ENCODE measurements at regions not wholly inside any gene's neighbourhood (a gene's known extent, or its start where the extent isn't known, plus 50 kb on each side); places are given as distances from the start of the nearest gene placed in this dataset.

GRCh38 chr12:116411977-116412376 lies 134.5 kb upstream of the MED13L start:
- CTCF ChIA-PET: no interaction called here
- H3K9me3 ChIP-seq (ENCODE audit: control insufficient read depth, insufficient read depth, low read depth, low read length): no peaks in the 10 kb centered on the region
- no peak for TF ChIP-seq TRIM28 (IDR thresholded peaks at IDR 0.05; ENCODE audit: borderline replicate concordance, low read length)
- TF ChIP-seq, protein P1, sequence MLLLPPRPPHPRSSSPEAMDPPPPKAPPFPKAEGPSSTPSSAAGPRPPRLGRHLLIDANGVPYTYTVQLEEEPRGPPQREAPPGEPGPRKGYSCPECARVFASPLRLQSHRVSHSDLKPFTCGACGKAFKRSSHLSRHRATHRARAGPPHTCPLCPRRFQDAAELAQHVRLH (tag by site-specific recombination; IDR thresholded peaks at IDR 0.05): no peak
- TF ChIP-seq ZNF600 (tag by site-specific recombination; IDR thresholded peaks at IDR 0.05): no peak
- no peak for TF ChIP-seq ZNF529 (tag by site-specific recombination; IDR thresholded peaks at IDR 0.05; ENCODE audit: insufficient replicate concordance)
- no peak for TF ChIP-seq ZNF544 (tag by site-specific recombination; IDR thresholded peaks at IDR 0.05)
- no peak for TF ChIP-seq ZNF621 (tag by site-specific recombination; IDR thresholded peaks at IDR 0.05)
- TF ChIP-seq, protein P2, sequence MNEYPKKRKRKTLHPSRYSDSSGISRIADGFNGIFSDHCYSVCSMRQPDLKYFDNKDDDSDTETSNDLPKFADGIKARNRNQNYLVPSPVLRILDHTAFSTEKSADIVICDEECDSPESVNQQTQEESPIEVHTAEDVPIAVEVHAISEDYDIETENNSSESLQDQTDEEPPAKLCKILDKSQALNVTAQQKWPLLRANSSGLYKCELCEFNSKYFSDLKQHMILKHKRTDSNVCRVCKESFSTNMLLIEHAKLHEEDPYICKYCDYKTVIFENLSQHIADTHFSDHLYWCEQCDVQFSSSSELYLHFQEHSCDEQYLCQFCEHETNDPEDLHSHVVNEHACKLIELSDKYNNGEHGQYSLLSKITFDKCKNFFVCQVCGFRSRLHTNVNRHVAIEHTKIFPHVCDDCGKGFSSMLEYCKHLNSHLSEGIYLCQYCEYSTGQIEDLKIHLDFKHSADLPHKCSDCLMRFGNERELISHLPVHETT (tag by site-specific recombination; IDR thresholded peaks at IDR 0.05): no peak
- TF ChIP-seq ZNF335 (tag by site-specific recombination; conservative IDR thresholded peaks at IDR 0.05): no peak
- no peak for TF ChIP-seq ZNF248 (tag by site-specific recombination; IDR thresholded peaks at IDR 0.05)
- H3K4me3 ChIP-seq (ENCODE audit: low read depth, low read length): no peak overlapping the region
- no peaks in the 10 kb centered on the region for H3K36me3 ChIP-seq (ENCODE audit: control insufficient read depth in 2 of 2, insufficient read depth in 1 of 2, low read length in 2 of 2)
- H3K4me1 ChIP-seq (ENCODE audit: control insufficient read depth, insufficient read depth, low read length): no peaks in the 10 kb centered on the region
- no peak overlapping the region for H3K27ac ChIP-seq (ENCODE audit: extremely low read depth, low read depth, low read length)
- POLR2A ChIA-PET: interaction anchor here (0.6 kb wide), 1 partner anchor 135 kb away, joined by 3 read pairs; the partner anchor contains the start of gene MED13L

DNA sequence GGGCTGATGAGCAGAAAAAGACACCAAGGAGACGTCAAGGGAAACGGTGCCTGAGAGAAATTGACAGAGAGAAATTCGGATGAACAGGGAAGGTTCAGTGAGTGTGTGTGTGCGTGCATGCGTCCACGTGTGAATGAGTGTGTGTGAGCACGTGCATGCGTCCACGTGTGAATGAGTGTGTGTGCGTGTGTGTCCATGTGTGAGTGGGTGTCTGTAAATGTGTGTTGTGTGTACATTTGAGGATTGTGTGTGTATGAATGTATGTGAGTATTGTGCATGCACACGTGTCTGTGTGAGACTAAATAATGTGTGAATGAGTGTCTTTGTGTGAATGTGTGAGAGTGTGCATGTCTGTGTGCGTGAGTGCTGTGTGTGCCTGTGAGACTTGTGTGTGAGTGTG lies 137.4 kb upstream of the MED13L start:
- no peaks in the 10 kb centered on the region for H3K4me1 ChIP-seq (ENCODE audit: control insufficient read depth, insufficient read depth, low read length)
- H3K36me3 ChIP-seq (ENCODE audit: control insufficient read depth in 2 of 2, insufficient read depth in 1 of 2, low read length in 2 of 2): no peaks in the 10 kb centered on the region
- ChIA-PET POLR2A (no interaction called here), CTCF (no interaction called here)
- H3K9me3 ChIP-seq (ENCODE audit: control insufficient read depth, insufficient read depth, low read depth, low read length): no peaks in the 10 kb centered on the region
- no peak overlapping the region for H3K4me3 ChIP-seq (ENCODE audit: low read depth, low read length)
- no peak overlapping the region for H3K27ac ChIP-seq (ENCODE audit: extremely low read depth, low read depth, low read length)
- TF ChIP-seq, protein P3, sequence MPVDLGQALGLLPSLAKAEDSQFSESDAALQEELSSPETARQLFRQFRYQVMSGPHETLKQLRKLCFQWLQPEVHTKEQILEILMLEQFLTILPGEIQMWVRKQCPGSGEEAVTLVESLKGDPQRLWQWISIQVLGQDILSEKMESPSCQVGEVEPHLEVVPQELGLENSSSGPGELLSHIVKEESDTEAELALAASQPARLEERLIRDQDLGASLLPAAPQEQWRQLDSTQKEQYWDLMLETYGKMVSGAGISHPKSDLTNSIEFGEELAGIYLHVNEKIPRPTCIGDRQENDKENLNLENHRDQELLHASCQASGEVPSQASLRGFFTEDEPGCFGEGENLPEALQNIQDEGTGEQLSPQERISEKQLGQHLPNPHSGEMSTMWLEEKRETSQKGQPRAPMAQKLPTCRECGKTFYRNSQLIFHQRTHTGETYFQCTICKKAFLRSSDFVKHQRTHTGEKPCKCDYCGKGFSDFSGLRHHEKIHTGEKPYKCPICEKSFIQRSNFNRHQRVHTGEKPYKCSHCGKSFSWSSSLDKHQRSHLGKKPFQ (tag by site-specific recombination; IDR thresholded peaks at IDR 0.05): peak; percentile 58; the same call in 1 of the 2 replicates
- TF ChIP-seq ZSCAN23 (tag by site-specific recombination; IDR thresholded peaks at IDR 0.05): no peak
- TF ChIP-seq ZNF843 (tag by site-specific recombination; IDR thresholded peaks at IDR 0.05): no peak
- no peak for TF ChIP-seq ZNF394 (tag by site-specific recombination; IDR thresholded peaks at IDR 0.05; ENCODE audit: borderline replicate concordance)
- TF ChIP-seq ZNF184 (tag by site-specific recombination; IDR thresholded peaks at IDR 0.05): no peak
- TF ChIP-seq ZNF621 (tag by site-specific recombination; IDR thresholded peaks at IDR 0.05): no peak
- no peak for TF ChIP-seq ZBTB11 (tag by site-specific recombination; conservative IDR thresholded peaks at IDR 0.05; ENCODE audit: low read depth)
- TF ChIP-seq, protein P4, sequence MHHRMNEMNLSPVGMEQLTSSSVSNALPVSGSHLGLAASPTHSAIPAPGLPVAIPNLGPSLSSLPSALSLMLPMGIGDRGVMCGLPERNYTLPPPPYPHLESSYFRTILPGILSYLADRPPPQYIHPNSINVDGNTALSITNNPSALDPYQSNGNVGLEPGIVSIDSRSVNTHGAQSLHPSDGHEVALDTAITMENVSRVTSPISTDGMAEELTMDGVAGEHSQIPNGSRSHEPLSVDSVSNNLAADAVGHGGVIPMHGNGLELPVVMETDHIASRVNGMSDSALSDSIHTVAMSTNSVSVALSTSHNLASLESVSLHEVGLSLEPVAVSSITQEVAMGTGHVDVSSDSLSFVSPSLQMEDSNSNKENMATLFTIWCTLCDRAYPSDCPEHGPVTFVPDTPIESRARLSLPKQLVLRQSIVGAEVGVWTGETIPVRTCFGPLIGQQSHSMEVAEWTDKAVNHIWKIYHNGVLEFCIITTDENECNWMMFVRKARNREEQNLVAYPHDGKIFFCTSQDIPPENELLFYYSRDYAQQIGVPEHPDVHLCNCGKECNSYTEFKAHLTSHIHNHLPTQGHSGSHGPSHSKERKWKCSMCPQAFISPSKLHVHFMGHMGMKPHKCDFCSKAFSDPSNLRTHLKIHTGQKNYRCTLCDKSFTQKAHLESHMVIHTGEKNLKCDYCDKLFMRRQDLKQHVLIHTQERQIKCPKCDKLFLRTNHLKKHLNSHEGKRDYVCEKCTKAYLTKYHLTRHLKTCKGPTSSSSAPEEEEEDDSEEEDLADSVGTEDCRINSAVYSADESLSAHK (tag by site-specific recombination; IDR thresholded peaks at IDR 0.05): no peak
- TF ChIP-seq, protein P5, sequence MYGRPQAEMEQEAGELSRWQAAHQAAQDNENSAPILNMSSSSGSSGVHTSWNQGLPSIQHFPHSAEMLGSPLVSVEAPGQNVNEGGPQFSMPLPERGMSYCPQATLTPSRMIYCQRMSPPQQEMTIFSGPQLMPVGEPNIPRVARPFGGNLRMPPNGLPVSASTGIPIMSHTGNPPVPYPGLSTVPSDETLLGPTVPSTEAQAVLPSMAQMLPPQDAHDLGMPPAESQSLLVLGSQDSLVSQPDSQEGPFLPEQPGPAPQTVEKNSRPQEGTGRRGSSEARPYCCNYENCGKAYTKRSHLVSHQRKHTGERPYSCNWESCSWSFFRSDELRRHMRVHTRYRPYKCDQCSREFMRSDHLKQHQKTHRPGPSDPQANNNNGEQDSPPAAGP (tag by site-specific recombination; IDR thresholded peaks at IDR 0.05): no peak
